Left forelimb (tissue), 1 donor: ENCODE measurements at regions not wholly inside any gene's neighbourhood (a gene's known extent, or its start where the extent isn't known, plus 50 kb on each side); places are given as distances from the start of the nearest gene placed in this dataset.

Experiments
- DNase-seq: peaks from one replicate; pipeline ENCODE4 v3.0.0-alpha.2; 2018; ENCODE audit warnings: low spot score

DNA sequence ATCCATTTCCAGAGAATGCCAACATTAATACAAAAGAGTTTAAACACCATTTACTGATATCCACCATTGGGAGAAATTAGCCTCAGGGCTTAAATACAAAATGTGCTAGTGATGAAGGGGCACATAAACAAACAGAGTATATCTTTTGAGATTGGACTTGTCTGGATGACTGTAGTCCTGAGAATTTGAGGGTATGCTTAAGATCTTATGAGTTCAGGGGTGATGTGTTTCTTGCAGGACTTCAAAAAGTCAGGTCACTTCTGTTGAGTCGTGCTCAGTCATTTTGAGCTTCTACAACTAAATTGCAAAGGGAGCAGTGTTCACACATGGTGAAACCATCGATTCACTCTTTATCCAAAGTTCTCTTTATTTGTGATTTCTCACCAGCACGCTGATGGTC lies 425.7 kb downstream of the ATP23 start:
- no peak for DNase-seq

DNA sequence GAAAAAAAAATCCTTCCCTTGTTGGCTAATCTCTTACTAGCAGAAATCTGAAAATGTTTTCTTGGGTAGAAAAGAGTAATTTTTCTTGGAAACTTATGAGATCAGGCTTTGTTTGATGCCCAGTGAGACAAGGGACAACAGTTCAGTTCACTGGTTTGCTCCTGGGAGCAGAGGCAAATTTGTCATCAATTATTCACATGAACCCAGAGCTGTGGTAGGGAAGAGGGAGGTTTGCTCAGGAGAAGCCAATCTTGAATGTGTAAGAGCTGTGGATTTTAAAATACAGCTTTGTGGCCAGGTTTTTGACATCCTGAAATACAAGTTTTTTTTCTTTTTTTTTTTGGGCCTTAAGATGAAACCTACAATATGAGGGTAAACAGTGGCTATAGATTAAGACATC lies 426.6 kb downstream of the ATP23 start:
- no peak for DNase-seq

DNA sequence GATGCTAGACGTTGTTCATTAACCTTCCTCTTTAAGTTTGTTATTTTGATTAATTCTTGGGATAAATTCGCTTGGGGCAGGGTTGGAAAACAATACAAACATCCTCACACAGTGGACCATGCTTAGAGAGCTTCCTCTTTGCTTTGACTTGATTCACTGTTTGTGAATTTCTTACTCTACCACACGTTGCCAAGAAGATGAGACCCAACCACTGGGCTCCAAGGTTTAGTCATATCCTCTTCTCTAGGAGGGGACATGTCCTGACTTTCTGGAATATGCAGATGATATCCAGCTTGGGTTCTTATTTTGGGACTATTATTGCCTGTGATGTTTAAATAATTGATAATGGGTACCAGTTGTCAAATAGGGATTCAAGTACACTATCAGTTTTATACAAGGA lies 428.2 kb downstream of the ATP23 start:
- DNase-seq: no peak

DNA sequence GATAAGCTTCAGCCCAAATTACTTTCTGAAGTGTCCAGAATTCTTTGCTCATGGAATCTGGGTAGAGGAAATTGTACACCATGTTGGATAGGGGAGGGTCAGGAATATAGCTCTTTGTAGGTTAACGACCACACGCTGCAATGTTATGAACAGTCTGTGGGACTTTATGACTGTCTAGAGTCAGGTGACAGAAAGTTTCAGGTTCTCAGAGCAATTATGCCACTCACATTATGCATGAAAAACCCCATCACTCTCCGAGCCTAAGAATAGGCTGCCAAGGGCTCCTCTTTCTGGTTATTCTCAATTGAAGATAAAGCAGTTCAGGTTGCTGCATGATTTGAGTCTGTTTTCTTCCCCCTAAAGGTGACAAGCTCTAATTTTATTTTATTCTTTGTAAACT lies 430.9 kb downstream of the ATP23 start:
- no peak for DNase-seq

DNA sequence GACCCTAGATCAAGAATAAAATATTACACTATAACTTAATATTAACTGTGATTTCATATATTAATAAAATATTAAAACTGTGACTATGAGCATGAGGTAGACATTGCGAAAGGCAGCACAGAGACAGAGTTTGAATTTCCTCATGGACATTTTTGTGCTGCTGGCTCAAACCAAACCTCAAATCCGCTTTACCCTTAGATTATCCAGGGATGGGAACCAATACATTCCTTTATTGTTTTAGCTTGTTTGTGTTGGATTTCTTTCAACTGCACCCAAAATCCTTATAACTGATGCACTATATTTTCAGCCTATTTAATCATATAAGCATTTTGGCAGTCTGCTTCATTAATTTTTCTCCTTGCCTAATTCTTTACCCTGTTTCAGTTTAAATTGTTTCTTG lies 436.7 kb downstream of the ATP23 start:
- no peak for DNase-seq

DNA sequence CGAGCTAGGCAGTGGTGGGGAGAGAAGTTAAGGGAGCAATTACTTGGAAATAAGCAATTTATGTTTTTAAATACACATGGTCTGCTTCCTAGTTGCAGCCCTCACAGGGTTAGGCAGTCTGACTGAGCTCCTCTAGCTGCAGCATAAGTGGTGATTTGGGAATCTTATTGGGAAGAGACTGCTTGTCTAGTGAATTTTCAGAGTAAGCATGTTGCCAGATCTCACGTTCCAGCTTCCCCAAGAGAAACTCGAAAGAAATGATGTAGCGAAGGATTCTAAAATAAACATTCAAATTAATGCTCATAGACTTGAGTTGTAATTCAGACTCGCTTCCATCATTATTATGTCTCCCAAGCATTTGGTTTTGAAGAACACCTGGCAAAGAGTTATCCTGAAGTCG lies 440.2 kb downstream of the ATP23 start:
- no peak for DNase-seq

DNA sequence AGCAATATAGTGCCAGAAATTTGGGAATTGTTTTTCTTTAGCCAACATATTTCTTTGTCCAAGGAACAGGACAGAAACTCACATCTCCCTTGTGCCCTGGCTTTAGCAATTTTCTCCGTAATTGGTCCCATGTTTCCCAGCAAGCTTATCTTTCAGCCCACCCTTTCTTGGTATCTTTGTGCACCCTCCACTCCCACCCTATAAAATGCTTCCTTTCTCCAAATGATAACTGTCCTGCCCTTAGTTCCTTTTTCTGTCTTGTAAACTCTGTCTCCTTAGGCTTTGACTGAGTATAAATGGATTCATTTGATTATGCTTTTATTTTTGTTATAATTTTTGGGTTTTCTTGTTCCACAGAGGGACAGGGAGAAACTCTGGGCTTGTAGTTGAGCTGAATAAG lies 442.8 kb downstream of the ATP23 start:
- DNase-seq: no peak

DNA sequence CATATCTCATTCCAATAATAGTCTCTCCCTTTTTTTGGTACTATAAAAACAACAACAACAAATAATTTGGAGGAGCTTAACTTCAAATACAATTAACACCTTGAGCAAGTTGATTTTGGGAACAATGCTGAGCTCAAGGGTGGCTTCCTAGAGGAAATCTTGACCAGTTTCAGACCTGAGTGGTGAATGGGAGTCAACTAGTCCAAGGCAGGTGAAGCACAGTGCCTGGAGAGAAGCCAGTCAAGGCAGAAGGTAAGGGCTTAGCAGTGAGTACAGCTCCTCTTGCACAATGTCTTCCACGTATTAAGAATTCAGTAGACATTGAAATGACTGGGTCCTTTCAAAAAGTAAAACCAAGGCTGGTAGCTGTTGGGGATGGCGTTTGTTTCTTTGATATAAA lies 444.8 kb downstream of the ATP23 start:
- no peak for DNase-seq

DNA sequence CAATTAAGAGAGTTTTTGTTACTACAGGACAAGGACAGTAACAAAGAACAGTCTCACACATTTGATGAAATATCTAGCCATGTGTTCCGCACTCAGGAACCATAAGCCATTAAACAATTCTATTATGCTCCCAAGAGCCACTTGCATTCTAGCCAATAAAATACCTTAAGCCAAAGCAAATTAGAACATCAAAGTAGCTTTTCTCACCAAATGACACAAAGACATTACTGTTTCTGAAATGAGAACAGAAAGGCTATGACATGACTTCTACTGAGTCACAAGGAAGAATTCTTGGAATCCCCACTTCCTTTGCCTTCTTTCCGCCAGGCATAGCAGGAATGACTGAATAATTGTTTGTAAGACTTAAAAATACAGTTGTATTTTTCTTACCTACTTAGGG lies 445.8 kb downstream of the ATP23 start:
- DNase-seq: no peak

DNA sequence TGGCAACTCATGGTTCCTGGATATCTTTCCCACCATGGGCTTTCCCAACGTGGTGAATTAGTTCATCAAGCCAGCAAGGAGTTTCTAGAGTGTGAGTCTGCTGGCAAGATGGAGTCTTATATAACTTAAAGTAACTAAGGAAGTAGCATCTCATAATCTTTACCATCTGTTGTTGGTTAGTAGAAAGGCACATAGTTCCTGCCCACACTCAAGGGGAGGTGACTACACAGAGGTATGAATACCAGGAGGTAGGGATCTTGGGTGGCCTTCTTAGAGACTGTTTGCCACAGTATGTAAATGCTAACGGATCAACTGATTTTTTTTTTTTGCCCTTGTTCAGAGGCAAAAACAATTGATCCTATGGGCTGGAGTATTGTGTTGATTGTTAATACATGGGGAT lies 446.9 kb downstream of the ATP23 start:
- no peak for DNase-seq

DNA sequence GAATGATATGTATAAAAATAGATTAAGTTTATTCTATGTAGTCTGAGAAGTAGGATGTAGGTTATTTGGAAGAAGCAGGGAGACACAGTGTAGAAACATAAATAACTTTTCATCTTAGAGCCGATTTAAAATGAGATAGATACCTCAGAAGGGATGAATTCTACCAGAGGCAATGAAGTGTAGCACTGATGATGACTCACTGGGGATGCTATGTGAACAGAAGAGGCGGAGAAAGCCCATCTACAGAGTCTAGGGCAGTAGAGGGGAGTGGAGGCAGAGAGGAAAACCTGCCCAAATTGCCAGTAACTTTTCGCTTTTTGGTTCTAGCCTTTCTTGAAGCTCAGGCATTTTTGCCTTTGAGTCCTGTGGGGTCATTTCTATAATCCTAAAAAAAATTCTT lies 451.8 kb downstream of the ATP23 start:
- no peak for DNase-seq

DNA sequence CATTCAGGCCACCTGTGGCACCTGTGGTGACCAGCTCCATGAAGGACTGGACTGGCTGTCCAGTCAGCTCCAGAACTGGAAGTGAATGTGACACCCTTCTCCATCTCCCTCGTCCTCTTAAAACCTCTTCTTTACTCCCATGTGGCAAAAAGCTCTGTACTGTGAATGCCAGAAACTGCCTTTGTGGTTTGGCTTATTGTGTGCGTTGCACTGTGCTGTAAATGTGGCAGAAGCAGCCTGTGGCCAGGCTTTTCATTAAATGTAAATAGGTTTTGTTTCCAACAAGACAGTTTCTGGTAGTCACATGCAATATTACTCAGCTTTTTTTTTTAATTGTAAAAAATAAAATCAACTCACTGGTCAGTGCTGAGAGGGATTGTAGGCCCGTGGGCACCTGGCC lies 453.7 kb downstream of the ATP23 start:
- DNase-seq: no peak

DNA sequence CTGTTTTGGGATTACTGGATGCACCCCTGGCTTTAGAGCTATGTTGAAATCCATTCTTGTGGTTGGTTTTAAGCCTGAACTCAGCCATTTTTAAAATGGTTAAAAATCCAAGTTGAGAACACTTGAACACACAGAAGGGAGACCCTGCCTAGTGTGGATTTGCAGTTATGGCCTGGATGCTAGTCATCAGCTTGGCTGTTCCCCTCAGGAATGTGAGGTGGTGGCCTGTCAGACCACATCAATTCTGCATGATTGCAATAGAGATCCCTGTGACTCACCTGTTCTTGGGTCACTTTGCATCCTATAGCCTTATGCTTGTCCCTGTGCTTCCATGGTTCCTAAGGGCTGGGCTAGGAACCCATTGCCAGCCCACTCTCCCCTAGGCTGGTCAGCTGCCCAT lies 454.1 kb downstream of the ATP23 start:
- no peak for DNase-seq

DNA sequence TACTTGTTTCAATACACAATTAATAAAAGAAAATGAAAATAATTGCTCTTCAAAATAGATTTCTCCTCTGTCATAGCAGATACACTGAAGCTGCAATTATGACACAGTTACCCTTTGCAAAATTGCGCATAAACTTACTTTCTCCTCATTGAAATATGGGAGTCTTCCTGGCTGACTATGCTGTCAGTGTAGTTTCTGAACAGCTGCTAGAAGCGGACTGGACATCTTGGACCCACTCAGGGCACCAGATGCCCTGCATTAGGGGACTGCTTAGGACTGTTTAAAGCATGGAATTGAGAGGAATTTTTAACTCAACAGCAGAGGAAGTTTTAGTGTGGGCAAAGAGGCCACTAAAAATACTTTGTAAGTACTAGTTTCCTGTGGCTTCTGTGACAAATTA lies 454.9 kb downstream of the ATP23 start:
- DNase-seq: no peak

DNA sequence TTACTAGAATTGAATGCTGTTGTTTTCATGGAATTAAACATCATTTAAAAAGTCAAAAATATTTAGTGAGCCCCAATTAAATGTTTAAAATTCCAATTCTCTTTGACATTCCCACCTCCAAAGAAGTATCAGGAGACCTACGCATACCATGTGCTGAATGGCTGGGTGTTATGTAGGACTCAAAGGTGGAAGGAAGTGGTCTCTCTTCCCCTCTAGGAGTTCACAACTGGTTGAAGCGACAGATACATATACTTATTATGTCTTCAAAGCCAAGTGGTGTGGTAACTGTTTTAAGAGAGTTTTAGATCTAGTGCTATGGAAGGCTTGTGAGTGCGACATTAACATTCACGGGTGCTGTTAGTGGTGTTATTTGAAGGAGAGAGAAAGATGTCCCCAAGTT lies 464.0 kb downstream of the ATP23 start:
- no peak for DNase-seq

DNA sequence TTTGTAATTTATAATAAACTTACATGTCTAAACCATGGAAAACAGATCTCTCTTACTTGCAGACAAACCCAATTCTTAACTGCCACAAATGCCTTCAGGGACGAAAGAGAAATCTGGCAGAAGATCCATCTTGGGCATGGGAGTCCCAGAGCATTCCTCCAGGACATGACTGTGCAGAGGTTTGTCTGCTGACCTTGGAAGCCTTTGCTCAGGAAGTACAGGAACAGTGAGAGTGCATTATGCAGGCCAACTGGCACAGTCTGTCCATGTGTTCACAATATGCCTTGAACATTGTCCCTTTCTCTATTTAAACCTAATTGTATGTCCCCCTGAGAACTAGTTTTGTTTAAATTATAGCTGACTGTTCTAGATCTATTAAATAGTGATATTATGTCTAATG lies 467.1 kb downstream of the ATP23 start:
- no peak for DNase-seq

DNA sequence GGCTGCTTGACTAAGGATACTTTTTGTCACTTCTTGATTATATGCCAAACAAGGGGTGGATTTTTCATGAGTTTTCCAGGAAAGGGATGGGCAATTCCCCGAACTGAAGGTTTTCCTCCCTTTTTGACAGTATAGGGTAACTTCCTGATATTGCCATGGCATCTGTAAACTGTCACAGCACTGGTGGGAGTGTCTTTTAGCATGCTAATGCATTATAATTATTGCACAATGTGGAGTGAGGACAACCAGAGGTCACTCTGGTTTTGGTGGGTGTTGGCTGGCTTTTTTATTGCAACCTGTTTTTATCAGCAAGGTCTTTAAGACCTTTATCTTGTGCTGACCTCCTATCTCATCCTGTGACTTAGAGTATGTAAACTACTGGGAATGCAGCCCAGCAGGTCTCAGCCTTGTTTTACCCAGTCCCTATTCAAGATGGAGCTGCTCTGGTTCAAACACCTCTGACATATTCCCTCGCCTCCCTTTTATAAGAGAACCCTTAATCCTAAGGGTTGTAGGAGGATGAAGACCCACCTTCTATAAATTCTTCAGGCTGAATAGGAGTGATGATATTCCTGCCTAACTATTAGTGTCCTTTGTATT lies 471.2 kb downstream of the ATP23 start:
- DNase-seq: no peak

DNA sequence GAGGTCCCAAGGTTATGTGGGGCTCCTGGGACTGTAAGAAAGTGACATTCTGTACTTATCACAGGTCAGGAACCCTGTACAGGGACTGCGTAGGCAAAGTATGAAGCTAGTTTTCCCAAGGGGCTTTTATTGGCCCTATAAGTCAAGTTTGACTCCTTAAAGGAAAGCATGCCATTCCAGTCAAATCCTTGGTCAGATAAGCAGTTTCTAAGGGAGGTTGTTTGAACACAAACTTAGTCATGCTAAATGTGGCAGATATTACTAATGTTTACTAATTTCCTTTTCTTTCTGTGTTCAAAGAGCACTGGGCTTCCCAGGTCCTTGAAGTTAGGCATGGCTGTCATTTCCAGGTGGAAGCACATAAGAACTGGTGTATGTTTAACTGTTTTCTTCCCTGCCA lies 472.4 kb downstream of the ATP23 start:
- no peak for DNase-seq

DNA sequence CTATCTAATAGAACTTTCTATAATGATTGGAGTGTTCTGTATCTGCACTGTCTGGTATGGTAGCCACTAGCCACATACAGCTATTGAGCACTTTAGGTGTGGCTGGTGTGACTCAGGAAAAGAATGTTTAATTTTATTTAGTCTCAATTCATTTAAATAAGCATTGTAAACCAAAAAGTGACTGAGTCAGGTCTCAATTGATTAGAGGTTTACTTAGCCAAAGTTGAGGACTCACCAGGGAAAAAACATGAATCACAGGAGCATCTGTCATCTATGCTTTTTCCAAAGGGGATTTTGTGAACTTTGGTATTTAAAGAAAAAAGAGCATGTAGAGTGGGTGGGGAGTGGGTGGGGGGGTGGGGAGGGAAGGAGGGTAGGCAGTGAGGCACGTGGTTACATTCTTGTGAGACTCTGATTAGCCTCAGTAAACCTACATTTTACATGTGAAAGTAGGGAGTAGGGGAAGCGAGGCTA lies 473.1 kb downstream of the ATP23 start:
- DNase-seq: no peak

DNA sequence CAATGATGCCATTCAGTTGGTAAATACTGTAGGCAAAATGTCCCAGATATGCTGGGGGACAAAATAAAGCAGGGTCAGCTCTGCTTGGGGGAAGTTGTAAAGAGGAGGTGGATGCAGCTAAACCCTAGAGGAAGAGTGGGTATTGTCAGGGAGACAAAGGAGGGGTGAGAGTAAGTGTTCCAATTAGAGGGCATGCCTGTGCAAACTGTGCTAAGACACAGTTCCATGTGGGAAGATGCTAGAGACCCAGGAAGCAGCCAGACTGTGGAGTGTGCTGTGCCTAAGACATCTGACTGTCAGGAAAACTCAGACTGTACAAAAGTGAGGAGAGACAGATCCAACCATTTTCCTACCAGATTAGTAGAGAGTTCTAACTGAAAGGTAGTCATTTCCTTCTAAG lies 474.3 kb downstream of the ATP23 start:
- no peak for DNase-seq

DNA sequence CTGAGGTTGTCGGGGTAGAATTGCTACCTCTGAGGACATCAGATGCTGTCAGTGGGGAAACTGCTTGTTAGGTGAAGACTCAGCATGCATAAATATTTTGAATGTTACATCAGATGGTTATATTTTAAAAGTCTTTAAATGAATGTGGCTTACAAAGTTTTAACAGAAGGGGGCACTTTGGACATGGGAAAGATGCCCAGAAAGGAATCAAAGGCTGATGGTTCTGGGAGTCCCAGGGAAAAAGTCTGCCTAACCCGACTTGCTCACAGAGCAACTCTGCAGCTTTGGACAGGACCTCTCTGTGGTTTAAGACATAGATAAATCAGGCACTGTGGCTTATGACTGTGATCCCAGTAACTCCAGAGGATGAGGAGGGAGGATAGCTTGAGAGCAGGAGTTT lies 474.9 kb downstream of the ATP23 start:
- DNase-seq: no peak

DNA sequence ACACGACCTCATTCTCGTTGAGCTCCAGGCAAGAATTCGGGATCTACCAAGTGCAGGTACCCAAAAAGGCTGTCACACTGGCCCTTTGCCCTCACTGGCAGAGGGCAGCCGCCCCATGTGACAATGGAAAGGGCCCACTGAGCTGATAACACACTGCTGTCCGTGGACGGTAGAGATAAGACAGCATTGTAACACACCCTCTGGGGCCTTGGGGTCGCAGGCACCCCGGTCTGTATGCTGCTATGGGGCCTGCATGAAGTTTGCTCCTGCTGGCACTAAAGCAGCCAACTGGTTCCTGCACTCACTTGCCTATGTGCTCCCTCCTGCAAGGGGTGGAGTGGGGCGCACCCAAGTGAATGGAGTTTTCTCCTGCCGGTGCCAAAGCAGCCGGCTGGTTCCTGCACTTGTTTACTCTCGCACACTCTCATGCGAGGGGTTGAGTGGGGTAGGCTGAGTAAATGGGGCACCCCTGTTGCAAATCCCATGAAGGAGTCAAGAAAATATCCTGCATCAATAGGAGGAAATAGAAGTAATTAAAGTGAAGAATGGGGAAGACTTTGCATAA lies 477.9 kb downstream of the ATP23 start:
- DNase-seq: no peak

DNA sequence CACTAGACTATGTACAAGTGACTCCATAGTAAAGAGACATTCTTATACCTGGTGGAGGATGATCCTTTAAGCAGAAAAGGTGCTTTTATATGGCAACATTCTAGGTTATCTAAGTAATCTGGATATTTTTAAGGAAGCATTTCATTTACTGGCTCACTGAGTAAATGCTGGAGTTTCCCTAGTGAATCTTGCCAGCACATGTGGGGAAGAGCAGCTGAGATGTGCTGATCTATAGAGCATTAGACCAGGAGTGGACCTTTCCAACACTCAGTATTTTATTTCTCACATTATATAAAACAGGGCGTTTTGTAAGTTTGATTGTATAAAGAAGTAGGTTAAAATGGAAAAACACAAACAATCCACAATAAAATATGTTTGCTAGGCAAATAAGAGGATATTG lies 478.5 kb downstream of the ATP23 start:
- DNase-seq: no peak

DNA sequence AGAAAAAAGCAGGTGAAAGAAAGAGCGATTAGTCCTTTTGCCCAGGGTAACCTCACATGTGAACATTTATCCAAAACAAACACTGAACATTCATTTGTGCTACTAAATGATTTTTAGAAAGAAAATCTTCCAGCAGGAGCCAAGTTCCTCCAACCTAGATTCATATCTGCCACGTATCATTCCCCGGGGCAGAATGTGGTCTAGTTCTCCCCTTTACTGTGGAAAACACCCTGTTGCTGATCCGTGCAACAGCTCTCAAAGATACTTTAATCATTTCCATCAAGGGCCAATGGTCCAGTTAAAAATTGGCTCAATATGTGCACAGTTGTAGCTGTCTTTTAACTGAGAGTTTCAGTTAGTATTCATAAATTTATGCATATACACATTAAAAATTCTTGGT lies 479.1 kb downstream of the ATP23 start:
- no peak for DNase-seq

DNA sequence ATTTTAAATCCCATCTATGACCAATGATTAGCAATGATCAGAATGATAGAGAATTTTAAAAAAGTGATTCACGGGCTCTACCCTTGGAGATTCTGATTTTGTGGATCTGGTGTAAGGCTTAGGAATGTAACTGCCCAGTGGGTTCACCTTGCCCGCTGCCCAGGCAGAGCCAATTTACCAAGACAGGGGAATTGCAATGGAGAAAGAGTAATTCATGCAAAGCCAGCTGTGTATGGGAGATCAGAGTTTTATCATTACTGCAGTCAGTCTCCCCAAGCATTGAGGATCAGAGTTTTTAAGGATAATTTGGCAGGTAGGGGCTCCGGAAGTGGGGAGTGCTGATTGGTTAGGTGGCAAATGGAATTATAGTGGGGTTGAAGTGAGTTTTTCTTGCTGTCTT lies 480.6 kb downstream of the ATP23 start:
- DNase-seq: no peak
